ENCODE measurements at regions not wholly inside any gene's neighbourhood (a gene's known extent, or its start where the extent isn't known, plus 50 kb on each side); places are given as distances from the start of the nearest gene placed in this dataset.

DNA sequence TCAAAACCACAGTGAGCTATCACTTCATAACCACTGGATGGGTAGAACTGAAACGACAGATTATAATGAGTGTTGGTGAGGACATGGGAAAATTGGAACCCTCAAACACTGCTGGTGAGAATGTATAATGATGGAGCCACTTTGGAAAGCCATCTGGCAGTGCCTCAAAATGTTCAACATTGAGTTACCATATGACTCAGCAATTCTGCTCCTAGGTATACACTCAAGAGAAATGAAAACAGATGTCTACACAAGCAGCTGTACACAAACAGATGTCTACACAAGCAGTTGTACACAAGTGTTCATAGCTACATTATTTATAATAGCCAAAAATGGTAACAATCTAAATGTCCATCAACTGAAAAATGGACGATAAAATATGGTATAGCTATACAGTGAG, 143.9 kb downstream of the PDGFRA start:
- no peak overlapping the region for H2AFZ ChIP-seq (ENCODE audit: low read depth, low read length)
- DNase-seq, result no peak
- H3K27me3 ChIP-seq (ENCODE audit: insufficient read depth, low read length, poor library complexity), result no peaks in the 10 kb centered on the region
- H3K4me1 ChIP-seq (ENCODE audit: insufficient read depth, low read length), result no peaks in the 10 kb centered on the region
- H3K4me3 ChIP-seq (ENCODE audit: low read depth in 1 of 2, low read length in 2 of 2), result no peak overlapping the region
- H3K4me2 ChIP-seq (ENCODE audit: insufficient read depth, low read length), result no peak overlapping the region
- H3K36me3 ChIP-seq (ENCODE audit: insufficient read depth, low read length), result no peaks in the 10 kb centered on the region
- no peak overlapping the region for H3K27ac ChIP-seq (ENCODE audit: low read length)
- no peak for ATAC-seq (ENCODE audit: insufficient read depth, low read depth)
- no peaks in the 10 kb centered on the region for H3K9me3 ChIP-seq (ENCODE audit: insufficient read depth, low read length, severe bottlenecking)
- H3K9ac ChIP-seq (ENCODE audit: low read depth, low read length), result no peak overlapping the region
- H4K20me1 ChIP-seq (ENCODE audit: insufficient read depth, low read length), result no peaks in the 10 kb centered on the region
- TF ChIP-seq EZH2 (IDR thresholded peaks at IDR 0.05; ENCODE audit: borderline replicate concordance, low read depth, low read length, severe bottlenecking) (no peak), CTCF (IDR thresholded peaks at IDR 0.05; ENCODE audit: borderline replicate concordance, extremely low read depth, low read length, poor library complexity, severe bottlenecking) (no peak)
- no peaks in the 10 kb centered on the region for H3K79me2 ChIP-seq (ENCODE audit: insufficient read depth, low read length)

DNA sequence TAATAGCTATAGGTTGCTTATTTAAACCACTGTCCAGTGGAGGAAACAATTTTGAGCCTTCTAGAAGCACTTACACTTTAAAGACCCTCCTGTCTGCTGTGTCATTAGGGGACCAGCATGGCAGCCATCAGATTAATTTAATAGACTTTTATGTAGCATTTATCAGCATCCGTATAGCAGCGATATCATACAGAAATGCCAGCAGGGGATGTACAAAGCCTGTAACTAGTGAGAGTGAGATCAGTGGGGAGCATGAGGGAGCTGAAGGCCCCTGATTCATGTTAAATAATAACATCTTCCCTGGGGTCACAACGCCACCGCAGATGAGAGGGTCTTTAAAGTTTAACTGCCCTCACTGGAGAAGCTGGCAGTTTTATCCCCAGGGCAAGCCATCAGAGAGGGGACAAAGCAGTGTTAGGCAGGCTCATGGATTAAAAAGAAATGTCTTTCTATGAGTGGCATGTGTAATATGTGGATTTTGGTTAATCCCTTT, 144.7 kb downstream of the PDGFRA start:
- no peak overlapping the region for H2AFZ ChIP-seq (ENCODE audit: low read depth, low read length)
- H3K4me3 ChIP-seq (ENCODE audit: low read depth in 1 of 2, low read length in 2 of 2), result no peak overlapping the region
- no peaks in the 10 kb centered on the region for H4K20me1 ChIP-seq (ENCODE audit: insufficient read depth, low read length)
- H3K27me3 ChIP-seq (ENCODE audit: insufficient read depth, low read length, poor library complexity), result no peaks in the 10 kb centered on the region
- TF ChIP-seq EZH2 (IDR thresholded peaks at IDR 0.05; ENCODE audit: borderline replicate concordance, low read depth, low read length, severe bottlenecking), result no peak
- TF ChIP-seq CTCF (IDR thresholded peaks at IDR 0.05; ENCODE audit: borderline replicate concordance, extremely low read depth, low read length, poor library complexity, severe bottlenecking), result no peak
- no peaks in the 10 kb centered on the region for H3K9me3 ChIP-seq (ENCODE audit: insufficient read depth, low read length, severe bottlenecking)
- no peak overlapping the region for H3K4me2 ChIP-seq (ENCODE audit: insufficient read depth, low read length)
- H3K4me1 ChIP-seq (ENCODE audit: insufficient read depth, low read length), result no peaks in the 10 kb centered on the region
- H3K79me2 ChIP-seq (ENCODE audit: insufficient read depth, low read length), result no peaks in the 10 kb centered on the region
- ATAC-seq (ENCODE audit: insufficient read depth, low read depth), result no peak
- H3K27ac ChIP-seq (ENCODE audit: low read length), result no peak overlapping the region
- no peak for DNase-seq
- no peaks in the 10 kb centered on the region for H3K36me3 ChIP-seq (ENCODE audit: insufficient read depth, low read length)
- no peak overlapping the region for H3K9ac ChIP-seq (ENCODE audit: low read depth, low read length)

GRCh38 chr4:54378461-54378860, 149.4 kb downstream of the PDGFRA start:
- Histone ChIP-seq H3K4me3 (ENCODE audit: low read depth in 1 of 2, low read length in 2 of 2) (no peak overlapping the region), H3K79me2 (ENCODE audit: insufficient read depth, low read length) (no peaks in the 10 kb centered on the region), H3K4me2 (ENCODE audit: insufficient read depth, low read length) (no peak overlapping the region), H3K4me1 (ENCODE audit: insufficient read depth, low read length) (no peaks in the 10 kb centered on the region), H4K20me1 (ENCODE audit: insufficient read depth, low read length) (no peaks in the 10 kb centered on the region), H2AFZ (ENCODE audit: low read depth, low read length) (no peak overlapping the region), H3K36me3 (ENCODE audit: insufficient read depth, low read length) (no peaks in the 10 kb centered on the region), H3K27ac (ENCODE audit: low read length) (no peak overlapping the region), H3K27me3 (ENCODE audit: insufficient read depth, low read length, poor library complexity) (no peaks in the 10 kb centered on the region), H3K9ac (ENCODE audit: low read depth, low read length) (no peak overlapping the region), H3K9me3 (ENCODE audit: insufficient read depth, low read length, severe bottlenecking) (no peaks in the 10 kb centered on the region)
- ATAC-seq (ENCODE audit: insufficient read depth, low read depth) (no peak), DNase-seq (no peak)
- TF ChIP-seq CTCF (IDR thresholded peaks at IDR 0.05; ENCODE audit: borderline replicate concordance, extremely low read depth, low read length, poor library complexity, severe bottlenecking), result no peak
- no peak for TF ChIP-seq EZH2 (IDR thresholded peaks at IDR 0.05; ENCODE audit: borderline replicate concordance, low read depth, low read length, severe bottlenecking)

DNA sequence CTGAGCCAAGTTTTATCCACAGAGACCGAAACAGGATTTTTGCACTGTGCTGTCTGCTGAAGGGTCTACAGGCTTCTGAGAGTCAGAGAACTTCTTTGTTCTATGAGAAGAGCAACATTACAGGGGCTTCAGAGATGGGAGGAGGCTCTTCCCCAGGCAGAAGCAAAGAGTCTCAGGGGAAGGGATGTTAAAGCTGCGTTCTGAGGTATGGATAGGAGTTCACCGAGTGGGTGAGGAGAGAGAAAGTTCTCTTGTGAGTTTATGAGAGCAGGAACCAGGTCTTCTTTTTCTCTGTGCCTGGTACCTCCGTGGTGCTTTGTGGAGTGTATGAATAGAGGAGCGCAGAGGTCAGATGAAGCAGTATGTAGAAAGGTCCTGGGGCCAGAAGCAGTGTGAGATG, 155.1 kb downstream of the PDGFRA start:
- H3K9ac ChIP-seq (ENCODE audit: low read depth, low read length), result no peak overlapping the region
- H3K4me1 ChIP-seq (ENCODE audit: insufficient read depth, low read length), result no peaks in the 10 kb centered on the region
- no peaks in the 10 kb centered on the region for H4K20me1 ChIP-seq (ENCODE audit: insufficient read depth, low read length)
- H3K36me3 ChIP-seq (ENCODE audit: insufficient read depth, low read length), result no peaks in the 10 kb centered on the region
- no peak for TF ChIP-seq CTCF (IDR thresholded peaks at IDR 0.05; ENCODE audit: borderline replicate concordance, extremely low read depth, low read length, poor library complexity, severe bottlenecking)
- TF ChIP-seq EZH2 (IDR thresholded peaks at IDR 0.05; ENCODE audit: borderline replicate concordance, low read depth, low read length, severe bottlenecking), result no peak
- no peaks in the 10 kb centered on the region for H3K79me2 ChIP-seq (ENCODE audit: insufficient read depth, low read length)
- no peak overlapping the region for H3K27ac ChIP-seq (ENCODE audit: low read length)
- no peaks in the 10 kb centered on the region for H3K9me3 ChIP-seq (ENCODE audit: insufficient read depth, low read length, severe bottlenecking)
- H2AFZ ChIP-seq (ENCODE audit: low read depth, low read length), result no peak overlapping the region
- H3K27me3 ChIP-seq (ENCODE audit: insufficient read depth, low read length, poor library complexity), result no peaks in the 10 kb centered on the region
- DNase-seq (no peak), ATAC-seq (ENCODE audit: insufficient read depth, low read depth) (no peak)
- H3K4me3 ChIP-seq (ENCODE audit: low read depth in 1 of 2, low read length in 2 of 2), result no peak overlapping the region
- H3K4me2 ChIP-seq (ENCODE audit: insufficient read depth, low read length), result no peak overlapping the region
